GM18907 (cell line): ENCODE measurements at regions not wholly inside any gene's neighbourhood (a gene's known extent, or its start where the extent isn't known, plus 50 kb on each side); places are given as distances from the start of the nearest gene placed in this dataset.

Experiments
- ATAC-seq: cut with Tn5 transposase; IDR thresholded peaks from one replicate; pipeline ENCODE4 v1.9.1; 2021; ENCODE audit warnings: mild to moderate bottlenecking, moderate library complexity; ENCODE audit not compliant: unreplicated experiment

GRCh38 chr22:48605125-48605524, 1222.5 kb downstream of the BRD1 start:
- ATAC-seq, result no peak

GRCh38 chr22:48603621-48604320, 1223.9 kb downstream of the BRD1 start:
- no peak for ATAC-seq

GRCh38 chr22:48602805-48603518, 1224.7 kb downstream of the BRD1 start:
- ATAC-seq, result no peak

GRCh38 chr22:48600681-48601080, 1227.0 kb downstream of the BRD1 start:
- ATAC-seq, result no peak

GRCh38 chr22:48600171-48600570, 1227.5 kb downstream of the BRD1 start:
- ATAC-seq, result no peak

- ATAC-seq, result no peak
These were observed 1228.3 kb downstream of the BRD1 start for GRCh38 chr22:48599346-48599745.

- no peak for ATAC-seq
These were observed 1231.4 kb downstream of the BRD1 start for GRCh38 chr22:48596111-48596850.

- no peak for ATAC-seq
These were observed 1232.2 kb downstream of the BRD1 start for GRCh38 chr22:48595511-48595905.

- no peak for ATAC-seq
These were observed 1232.7 kb downstream of the BRD1 start for GRCh38 chr22:48594757-48595510.

GRCh38 chr22:48594016-48594756, 1233.5 kb downstream of the BRD1 start:
- ATAC-seq, result no peak

- ATAC-seq, result no peak
These were observed 1234.1 kb downstream of the BRD1 start for GRCh38 chr22:48593551-48593950.

- ATAC-seq, result no peak
These were observed 1234.7 kb downstream of the BRD1 start for GRCh38 chr22:48592931-48593330.

GRCh38 chr22:48592488-48592887, 1235.2 kb downstream of the BRD1 start:
- no peak for ATAC-seq

GRCh38 chr22:48592066-48592345, 1235.7 kb downstream of the BRD1 start:
- ATAC-seq, result no peak

- no peak for ATAC-seq
These were observed 1236.2 kb downstream of the BRD1 start for GRCh38 chr22:48591286-48592065.

- ATAC-seq, result no peak
These were observed 1237.8 kb downstream of the BRD1 start for GRCh38 chr22:48589901-48590300.

GRCh38 chr22:48588878-48589450, 1238.7 kb downstream of the BRD1 start:
- no peak for ATAC-seq

GRCh38 chr22:48588151-48588877, 1239.4 kb downstream of the BRD1 start:
- no peak for ATAC-seq
